Left ventricle myocardium inferior (tissue), 1 donor: ENCODE measurements at regions not wholly inside any gene's neighbourhood (a gene's known extent, or its start where the extent isn't known, plus 50 kb on each side); places are given as distances from the start of the nearest gene placed in this dataset.

Experiments used
- DNase-seq: peaks from one replicate; pipeline ENCODE4 v3.0.0-alpha.2; 2020
- H3K27ac ChIP-seq: fragments of 200-600 bp; replicated peaks from 2 replicates; pipeline ENCODE4 v1.8.0; 2021
- H3K27me3 ChIP-seq: fragments of 200-600 bp; 2 replicates; pipeline ENCODE4 v1.8.0; 2021; ENCODE audit warnings: low read depth
- H3K36me3 ChIP-seq: fragments of 200-600 bp; 2 replicates; pipeline ENCODE4 v1.8.0; 2021
- H3K4me1 ChIP-seq: fragments of 200-600 bp; 2 replicates; pipeline ENCODE4 v1.8.0; 2021
- H3K4me3 ChIP-seq: fragments of 200-600 bp; 2 replicates; pipeline ENCODE4 v1.8.0; 2021; ENCODE audit warnings: mild to moderate bottlenecking, moderate library complexity
- H3K9me3 ChIP-seq: fragments of 200-600 bp; replicated peaks from 2 replicates; pipeline ENCODE4 v1.8.0; 2021
- intact Hi-C: fragments of 100-400 bp; cut with micrococcal nuclease; formaldehyde crosslinking; loops from one replicate; pipeline ENCODE4 v1.11.0; 2022
- TF ChIP-seq, protein P1 (sequence below): fragments of 200-600 bp; IDR thresholded peaks from 2 replicates; pipeline ENCODE4 v1.8.0; 2021; ENCODE audit warnings: antibody characterized with exemption, mild to moderate bottlenecking, borderline replicate concordance
- donor health status: DM: no; HTN: yes; CAD: no; lungs with severe emphysema.

GRCh38 chr14:104389326-104390220 is 190.0 kb upstream of the C14orf180 start:
- peaks cover 33% of the 10 kb centered on the region for H3K4me1 ChIP-seq
- no peak for DNase-seq
- H3K27me3 ChIP-seq: peaks cover 17% of the 10 kb centered on the region
- no peaks in the 10 kb centered on the region for H3K9me3 ChIP-seq
- TF ChIP-seq, protein P1, sequence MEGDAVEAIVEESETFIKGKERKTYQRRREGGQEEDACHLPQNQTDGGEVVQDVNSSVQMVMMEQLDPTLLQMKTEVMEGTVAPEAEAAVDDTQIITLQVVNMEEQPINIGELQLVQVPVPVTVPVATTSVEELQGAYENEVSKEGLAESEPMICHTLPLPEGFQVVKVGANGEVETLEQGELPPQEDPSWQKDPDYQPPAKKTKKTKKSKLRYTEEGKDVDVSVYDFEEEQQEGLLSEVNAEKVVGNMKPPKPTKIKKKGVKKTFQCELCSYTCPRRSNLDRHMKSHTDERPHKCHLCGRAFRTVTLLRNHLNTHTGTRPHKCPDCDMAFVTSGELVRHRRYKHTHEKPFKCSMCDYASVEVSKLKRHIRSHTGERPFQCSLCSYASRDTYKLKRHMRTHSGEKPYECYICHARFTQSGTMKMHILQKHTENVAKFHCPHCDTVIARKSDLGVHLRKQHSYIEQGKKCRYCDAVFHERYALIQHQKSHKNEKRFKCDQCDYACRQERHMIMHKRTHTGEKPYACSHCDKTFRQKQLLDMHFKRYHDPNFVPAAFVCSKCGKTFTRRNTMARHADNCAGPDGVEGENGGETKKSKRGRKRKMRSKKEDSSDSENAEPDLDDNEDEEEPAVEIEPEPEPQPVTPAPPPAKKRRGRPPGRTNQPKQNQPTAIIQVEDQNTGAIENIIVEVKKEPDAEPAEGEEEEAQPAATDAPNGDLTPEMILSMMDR: no peak
- H3K4me3 ChIP-seq: no peak overlapping the region
- intact Hi-C loops: no loop called here
- no peak overlapping the region for H3K27ac ChIP-seq
- H3K36me3 ChIP-seq: no peaks in the 10 kb centered on the region

DNA sequence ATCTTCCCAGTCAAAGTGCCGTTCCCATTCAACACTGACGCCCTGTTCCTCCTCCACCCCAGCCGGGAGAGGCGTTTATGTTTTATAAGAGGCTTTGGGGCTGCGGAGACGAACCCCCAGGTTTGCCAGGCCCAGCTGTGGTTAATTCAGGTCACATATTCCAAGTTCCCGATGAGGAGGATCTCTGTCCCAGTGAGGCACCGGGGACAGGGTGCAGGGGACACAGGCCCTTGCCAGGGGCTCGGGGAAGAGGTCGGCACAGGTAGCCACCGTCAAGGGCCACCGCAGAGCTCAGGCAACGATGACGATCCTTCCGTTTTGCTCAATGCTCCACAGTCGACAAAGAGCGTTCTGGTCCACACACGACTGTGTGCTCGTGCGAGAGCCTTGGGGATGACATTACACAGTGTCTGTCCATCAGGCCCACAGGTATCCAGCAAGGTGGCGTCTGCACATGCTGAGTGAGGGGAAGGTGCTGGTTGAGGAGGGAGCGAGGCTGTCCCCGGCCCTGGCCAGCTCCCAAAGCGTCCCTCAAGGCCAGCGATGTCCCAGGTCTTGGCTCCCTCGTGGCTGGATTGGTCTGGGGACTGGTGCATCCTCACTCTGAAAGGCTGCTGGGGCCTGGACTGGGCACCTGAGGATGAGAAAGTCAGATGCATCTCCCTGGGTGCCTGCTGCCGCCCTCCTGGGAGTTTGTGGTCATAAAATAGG is 189.2 kb upstream of the C14orf180 start:
- peaks cover 41% of the 10 kb centered on the region for H3K4me1 ChIP-seq
- H3K9me3 ChIP-seq: no peaks in the 10 kb centered on the region
- intact Hi-C loops: no loop called here
- DNase-seq: no peak
- H3K27ac ChIP-seq: no peak overlapping the region
- H3K27me3 ChIP-seq: peaks cover 12% of the 10 kb centered on the region
- H3K4me3 ChIP-seq: no peak overlapping the region
- TF ChIP-seq, protein P1: no peak
- H3K36me3 ChIP-seq: no peaks in the 10 kb centered on the region

DNA sequence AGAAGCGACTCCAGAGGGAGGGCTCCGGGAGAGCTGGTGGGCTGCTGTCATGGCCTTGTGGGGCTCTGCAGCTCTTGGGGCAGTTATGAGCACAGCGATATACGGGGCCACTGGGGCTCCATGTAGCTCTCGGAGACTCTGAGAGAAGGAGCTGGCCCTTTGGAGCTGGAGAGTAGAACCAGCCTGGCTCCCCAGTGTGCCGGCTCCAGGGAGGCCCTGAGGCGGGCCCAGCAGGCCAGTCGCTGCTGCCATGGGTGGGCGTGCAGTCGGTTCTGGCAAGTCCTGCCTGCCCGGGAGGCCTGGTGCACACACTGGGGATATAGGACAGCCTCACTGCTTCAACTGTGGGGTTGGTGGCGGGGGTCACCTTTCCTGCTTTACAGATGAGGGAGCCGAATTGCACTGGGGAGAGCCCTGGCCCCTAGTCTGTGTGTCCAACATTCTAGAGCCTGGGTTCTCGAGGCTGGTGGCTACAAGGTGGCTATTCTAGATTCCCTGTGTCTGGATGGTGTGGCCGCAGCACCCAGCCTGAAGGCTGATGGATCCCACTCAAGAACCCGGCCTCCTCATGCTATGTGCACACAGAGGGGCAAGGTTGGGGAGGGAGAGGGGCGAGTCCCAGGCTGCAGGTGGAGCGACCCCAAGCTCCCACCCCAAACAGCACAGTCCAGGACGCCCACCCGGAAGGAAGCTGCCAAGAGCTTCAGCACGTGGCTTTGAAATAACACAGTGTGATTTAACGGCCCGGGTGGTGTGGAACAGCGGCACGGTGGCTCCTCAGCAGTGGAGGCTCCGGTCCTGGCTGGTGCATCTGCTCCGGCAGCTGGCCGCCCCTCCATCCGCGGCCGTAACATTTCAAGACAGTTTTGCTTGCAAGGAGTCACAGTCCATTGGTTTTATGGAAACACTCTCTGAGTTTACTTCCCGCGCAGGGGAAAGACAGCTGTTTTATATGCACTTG is 188.3 kb upstream of the C14orf180 start:
- peak; percentile 13 for DNase-seq
- intact Hi-C loops: no loop called here

GRCh38 chr14:104392001-104392395 is 187.6 kb upstream of the C14orf180 start:
- peaks cover 3% of the 10 kb centered on the region for H3K9me3 ChIP-seq
- peaks cover 47% of the 10 kb centered on the region for H3K4me1 ChIP-seq
- intact Hi-C loops: no loop called here
- peaks cover 8% of the 10 kb centered on the region for H3K27me3 ChIP-seq
- no peak overlapping the region for H3K4me3 ChIP-seq
- H3K36me3 ChIP-seq: no peaks in the 10 kb centered on the region
- no peak overlapping the region for H3K27ac ChIP-seq
- TF ChIP-seq, protein P1: no peak
- DNase-seq: no peak

More for the DNA sequence above, 188.3 kb upstream of the C14orf180 start:
- TF ChIP-seq, protein P1: no peak
- no peaks in the 10 kb centered on the region for H3K36me3 ChIP-seq
- peaks cover 47% of the 10 kb centered on the region for H3K4me1 ChIP-seq
- H3K9me3 ChIP-seq: no peaks in the 10 kb centered on the region
- peaks cover 8% of the 10 kb centered on the region for H3K27me3 ChIP-seq
- no peak overlapping the region for H3K4me3 ChIP-seq
- no peak overlapping the region for H3K27ac ChIP-seq
